ENCODE measurements at regions not wholly inside any gene's neighbourhood (a gene's known extent, or its start where the extent isn't known, plus 50 kb on each side); places are given as distances from the start of the nearest gene placed in this dataset.

DNA sequence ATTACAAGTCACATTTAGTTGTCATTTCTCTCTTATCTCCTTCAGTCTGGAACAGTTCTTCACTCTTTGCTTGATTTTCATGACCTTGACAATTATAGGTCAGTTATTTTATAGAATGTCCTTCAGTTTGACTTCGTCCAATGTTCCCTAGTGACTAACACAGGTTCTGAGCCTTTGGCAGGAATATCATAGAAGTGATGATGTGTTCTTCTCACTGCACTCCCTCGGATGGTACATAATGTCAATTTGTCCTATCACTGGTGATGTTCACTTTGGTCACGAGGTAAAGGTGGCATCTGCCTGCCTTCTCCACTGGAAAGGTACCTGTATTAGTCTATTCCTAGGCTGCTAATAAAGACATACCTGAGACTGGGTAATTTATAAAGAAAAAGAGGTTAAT lies 126.0 kb upstream of the PTPN3 start:
- Histone ChIP-seq H3K27me3 (ENCODE audit: control insufficient read depth, insufficient read depth, low read length) (peaks cover 23% of the 10 kb centered on the region), H3K18ac (ENCODE audit: low read depth, low read length) (no peak overlapping the region), H3K4me3 (ENCODE audit: insufficient read depth, low read depth, low read length) (no peak overlapping the region), H3K9ac (ENCODE audit: low read depth, low read length) (no peak overlapping the region), H3K9me3 (ENCODE audit: control insufficient read depth, insufficient read depth, low read length) (no peaks in the 10 kb centered on the region), H3K36me3 (ENCODE audit: control insufficient read depth, insufficient read depth, low read length) (no peaks in the 10 kb centered on the region), H3K4me1 (ENCODE audit: control insufficient read depth, insufficient read depth, low read length) (no peaks in the 10 kb centered on the region), H3K9me1 (ENCODE audit: insufficient read depth, low read length) (no peaks in the 10 kb centered on the region), H2BK20ac (ENCODE audit: low read depth, low read length) (no peak overlapping the region), H2AK5ac (ENCODE audit: low read depth, low read length) (no peak overlapping the region), H3K4ac (ENCODE audit: low read depth, low read length) (no peak overlapping the region), H4K5ac (ENCODE audit: low read depth, low read length) (no peak overlapping the region), H3K79me1 (ENCODE audit: low read depth in 1 of 2, low read length in 2 of 2) (no peaks in the 10 kb centered on the region), H2AFZ (replicated peaks; ENCODE audit: low read length, poor library complexity) (no peak overlapping the region), H3K14ac (replicated peaks; ENCODE audit: low read depth, low read length) (no peak overlapping the region), H3K27ac (ENCODE audit: insufficient read depth, low read length) (no peak overlapping the region), H2BK120ac (ENCODE audit: low read depth, low read length) (no peak overlapping the region), H3K23ac (ENCODE audit: low read depth, low read length) (no peak overlapping the region), H2BK15ac (ENCODE audit: low read depth, low read length) (no peak overlapping the region), H4K20me1 (ENCODE audit: insufficient read depth, low read length) (no peaks in the 10 kb centered on the region), H2BK5ac (ENCODE audit: low read depth, low read length, poor library complexity, severe bottlenecking) (no peak overlapping the region), H2AK9ac (replicated peaks; ENCODE audit: low read depth, low read length, poor library complexity) (no peak overlapping the region), H3K56ac (ENCODE audit: extremely low read depth, insufficient read depth, low read length) (no peak overlapping the region), H4K8ac (ENCODE audit: low read depth in 2 of 2, low read length in 2 of 2) (no peak overlapping the region), H3K4me2 (ENCODE audit: low read depth, low read length) (no peak overlapping the region), H4K91ac (ENCODE audit: insufficient read depth, low read depth, low read length) (no peak overlapping the region)
- in situ Hi-C loops (cut with MboI; ENCODE audit: low sequenced_read_pairs): no loop called here
- ATAC-seq (ENCODE audit: low read depth) (no peak), DNase-seq (no peak)
- ChIA-PET POLR2A (ENCODE audit: unreplicated experiment) (no interaction called here), CTCF (no interaction called here)
- no TSS peak for BruUV-seq (replicated peaks)
- TF ChIP-seq SMC3 (IDR thresholded peaks at IDR 0.05; ENCODE audit: low read depth, low read length): no peak
- no peak for TF ChIP-seq RAD21 (IDR thresholded peaks at IDR 0.05; ENCODE audit: low read length)
- TF ChIP-seq POLR2A (IDR thresholded peaks at IDR 0.05; ENCODE audit: low read depth, low read length): no peak
- no peak for TF ChIP-seq NFE2L2 (IDR thresholded peaks at IDR 0.05; ENCODE audit: low read depth, low read length)
- no peak for TF ChIP-seq RCOR1 (IDR thresholded peaks at IDR 0.05; ENCODE audit: insufficient replicate concordance, low read length)
- TF ChIP-seq MXI1 (IDR thresholded peaks at IDR 0.05; ENCODE audit: borderline replicate concordance, low read depth, low read length): no peak
- TF ChIP-seq FOS (IDR thresholded peaks at IDR 0.05; ENCODE audit: low read depth, low read length): no peak
- TF ChIP-seq, protein P1, sequence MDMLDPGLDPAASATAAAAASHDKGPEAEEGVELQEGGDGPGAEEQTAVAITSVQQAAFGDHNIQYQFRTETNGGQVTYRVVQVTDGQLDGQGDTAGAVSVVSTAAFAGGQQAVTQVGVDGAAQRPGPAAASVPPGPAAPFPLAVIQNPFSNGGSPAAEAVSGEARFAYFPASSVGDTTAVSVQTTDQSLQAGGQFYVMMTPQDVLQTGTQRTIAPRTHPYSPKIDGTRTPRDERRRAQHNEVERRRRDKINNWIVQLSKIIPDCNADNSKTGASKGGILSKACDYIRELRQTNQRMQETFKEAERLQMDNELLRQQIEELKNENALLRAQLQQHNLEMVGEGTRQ (IDR thresholded peaks at IDR 0.05; ENCODE audit: low read depth, low read length): no peak
- TF ChIP-seq, protein P2, sequence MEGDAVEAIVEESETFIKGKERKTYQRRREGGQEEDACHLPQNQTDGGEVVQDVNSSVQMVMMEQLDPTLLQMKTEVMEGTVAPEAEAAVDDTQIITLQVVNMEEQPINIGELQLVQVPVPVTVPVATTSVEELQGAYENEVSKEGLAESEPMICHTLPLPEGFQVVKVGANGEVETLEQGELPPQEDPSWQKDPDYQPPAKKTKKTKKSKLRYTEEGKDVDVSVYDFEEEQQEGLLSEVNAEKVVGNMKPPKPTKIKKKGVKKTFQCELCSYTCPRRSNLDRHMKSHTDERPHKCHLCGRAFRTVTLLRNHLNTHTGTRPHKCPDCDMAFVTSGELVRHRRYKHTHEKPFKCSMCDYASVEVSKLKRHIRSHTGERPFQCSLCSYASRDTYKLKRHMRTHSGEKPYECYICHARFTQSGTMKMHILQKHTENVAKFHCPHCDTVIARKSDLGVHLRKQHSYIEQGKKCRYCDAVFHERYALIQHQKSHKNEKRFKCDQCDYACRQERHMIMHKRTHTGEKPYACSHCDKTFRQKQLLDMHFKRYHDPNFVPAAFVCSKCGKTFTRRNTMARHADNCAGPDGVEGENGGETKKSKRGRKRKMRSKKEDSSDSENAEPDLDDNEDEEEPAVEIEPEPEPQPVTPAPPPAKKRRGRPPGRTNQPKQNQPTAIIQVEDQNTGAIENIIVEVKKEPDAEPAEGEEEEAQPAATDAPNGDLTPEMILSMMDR (conservative IDR thresholded peaks at IDR 0.05; ENCODE audit: low read depth, low read length): no peak
- no peak for TF ChIP-seq BHLHE40 (IDR thresholded peaks at IDR 0.05; ENCODE audit: low read depth, low read length)
- no peak for TF ChIP-seq RFX5 (IDR thresholded peaks at IDR 0.05; ENCODE audit: low read depth, low read length)
- no peak for TF ChIP-seq MAZ (IDR thresholded peaks at IDR 0.05; ENCODE audit: borderline replicate concordance, low read depth, low read length)
- TF ChIP-seq, protein P3, sequence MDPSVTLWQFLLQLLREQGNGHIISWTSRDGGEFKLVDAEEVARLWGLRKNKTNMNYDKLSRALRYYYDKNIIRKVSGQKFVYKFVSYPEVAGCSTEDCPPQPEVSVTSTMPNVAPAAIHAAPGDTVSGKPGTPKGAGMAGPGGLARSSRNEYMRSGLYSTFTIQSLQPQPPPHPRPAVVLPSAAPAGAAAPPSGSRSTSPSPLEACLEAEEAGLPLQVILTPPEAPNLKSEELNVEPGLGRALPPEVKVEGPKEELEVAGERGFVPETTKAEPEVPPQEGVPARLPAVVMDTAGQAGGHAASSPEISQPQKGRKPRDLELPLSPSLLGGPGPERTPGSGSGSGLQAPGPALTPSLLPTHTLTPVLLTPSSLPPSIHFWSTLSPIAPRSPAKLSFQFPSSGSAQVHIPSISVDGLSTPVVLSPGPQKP (IDR thresholded peaks at IDR 0.05; ENCODE audit: borderline replicate concordance, low read depth, low read length): no peak
- no peak for TF ChIP-seq CHD1 (IDR thresholded peaks at IDR 0.05; ENCODE audit: low read depth, low read length)
- TF ChIP-seq CEBPB (IDR thresholded peaks at IDR 0.05; ENCODE audit: low read depth, low read length): no peak
- TF ChIP-seq MAFK (IDR thresholded peaks at IDR 0.05; ENCODE audit: low read depth, low read length): no peak
- intact Hi-C loops (cut with micrococcal nuclease): no loop called here
- dilution Hi-C loops (cut with HindIII; ENCODE audit: low sequenced_read_pairs, unreplicated experiment): no loop called here
- WGBS, 2 experiments (ENCODE audit: extremely low coverage in 2 of 2, insufficient read length in 1 of 2): no CpG with 5 or more reads among the region's 3 CpGs

All from IMR-90 (cell line).